Ishikawa (cell line): ENCODE measurements at regions not wholly inside any gene's neighbourhood (a gene's known extent, or its start where the extent isn't known, plus 50 kb on each side); places are given as distances from the start of the nearest gene placed in this dataset.

ENCODE experiments used
- CEBPB ChIP-seq: IDR thresholded peaks from 2 replicates; pipeline ENCODE4 v1.6.1; 2012
- RAD21 ChIP-seq: IDR thresholded peaks from 2 replicates; pipeline ENCODE4 v1.6.1; 2012; ENCODE audit warnings: low read depth
- REST ChIP-seq: IDR thresholded peaks from 2 replicates; pipeline ENCODE4 v1.6.1; 2012; ENCODE audit warnings: low read depth, mild to moderate bottlenecking

- no peak for TF ChIP-seq REST
- no peak for TF ChIP-seq RAD21
- TF ChIP-seq CEBPB: no peak
Observed at GRCh38 chr6:54787825-54788224, 58.7 kb upstream of the FAM83B start.
